ENCODE measurements at regions not wholly inside any gene's neighbourhood (a gene's known extent, or its start where the extent isn't known, plus 50 kb on each side); places are given as distances from the start of the nearest gene placed in this dataset.
A peak's percentile ranks its signal among the peaks of the same experiment; 100 is the strongest.

DNA sequence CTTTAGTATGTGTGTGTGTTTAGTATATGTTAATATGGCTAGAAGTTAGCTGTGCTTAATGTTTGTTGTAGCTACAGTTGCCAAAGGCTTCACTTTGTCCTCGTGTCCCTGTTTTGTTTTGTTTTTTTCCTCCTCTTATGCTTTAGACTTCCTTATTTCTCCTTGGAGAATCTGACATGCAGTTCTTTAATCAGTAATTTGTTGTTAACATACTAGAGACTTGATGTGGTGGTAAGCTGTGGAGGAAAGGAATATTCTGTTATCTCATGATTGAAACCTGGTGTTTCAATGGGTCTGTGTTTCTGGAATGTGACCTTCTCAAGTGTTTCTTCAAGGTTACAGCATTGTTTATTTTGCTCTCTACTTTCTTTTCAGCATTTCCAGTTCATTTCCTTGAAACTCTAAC, 515.6 kb upstream of the ST8SIA4 start:
- Histone ChIP-seq H3K36me3 (ENCODE audit: control insufficient read depth in 1 of 2, insufficient read depth in 2 of 2, low read length in 2 of 2) (no peaks in the 10 kb centered on the region), H3K27ac (ENCODE audit: low read depth, low read length) (no peak overlapping the region), H4K8ac (ENCODE audit: low read depth, low read length) (no peak overlapping the region), H4K12ac (ENCODE audit: low read depth, low read length) (no peak overlapping the region), H4K91ac (ENCODE audit: low read depth, low read length) (no peak overlapping the region), H3K4me3 (ENCODE audit: low read depth, low read length) (no peak overlapping the region), H3K9me3 (ENCODE audit: insufficient read depth, low read depth, low read length) (no peaks in the 10 kb centered on the region), H3K4me2 (ENCODE audit: low read length) (no peak overlapping the region), H2BK12ac (ENCODE audit: low read length) (no peak overlapping the region), H3K27me3 (ENCODE audit: insufficient read depth, low read length) (no peaks in the 10 kb centered on the region), H3K9ac (ENCODE audit: low read length) (no peak overlapping the region), H3K18ac (ENCODE audit: low read length) (no peak overlapping the region), H2BK5ac (ENCODE audit: low read depth, low read length, poor library complexity) (no peak overlapping the region), H3K79me1 (ENCODE audit: low read length) (no peaks in the 10 kb centered on the region), H3K79me2 (ENCODE audit: control insufficient read depth, insufficient read depth, low read length, poor library complexity) (no peaks in the 10 kb centered on the region), H2AFZ (ENCODE audit: insufficient read depth, low read length, poor library complexity) (no peak overlapping the region), H2AK5ac (ENCODE audit: low read length) (no peak overlapping the region), H3K23ac (ENCODE audit: low read length) (no peak overlapping the region), H3K14ac (ENCODE audit: low read length) (no peak overlapping the region), H3K4ac (ENCODE audit: low read depth, low read length) (no peak overlapping the region), H3K4me1 (ENCODE audit: control insufficient read depth in 1 of 2, insufficient read depth in 2 of 2, low read length in 2 of 2) (no peaks in the 10 kb centered on the region), H2BK120ac (ENCODE audit: insufficient read depth, low read length, poor library complexity) (no peak overlapping the region)
- no peak for DNase-seq
- WGBS (ENCODE audit: extremely low coverage, insufficient coverage, insufficient read length) = no CpG with 5 or more reads among the region's 1 CpG

DNA sequence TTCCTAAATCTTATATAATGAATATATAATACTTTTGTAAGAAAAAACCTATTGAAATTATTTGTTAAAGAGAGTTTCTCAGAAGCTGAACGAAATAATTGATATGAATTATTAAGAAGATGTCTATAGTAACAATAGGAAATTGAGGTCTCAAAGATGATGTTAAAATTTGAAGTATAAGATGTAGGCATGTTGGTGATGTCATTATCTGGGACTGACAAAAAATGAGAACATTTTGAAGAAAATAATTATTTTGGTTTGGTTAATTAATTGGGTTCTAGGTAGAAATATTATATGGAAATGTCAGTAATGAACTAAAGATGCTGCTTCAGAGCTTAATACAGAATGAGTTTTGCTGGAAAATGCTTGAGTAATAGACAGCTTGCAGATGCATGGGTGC, 501.4 kb upstream of the ST8SIA4 start:
- no peak overlapping the region for H3K18ac ChIP-seq (ENCODE audit: low read length)
- H3K9ac ChIP-seq (ENCODE audit: low read length) = no peak overlapping the region
- H2BK12ac ChIP-seq (ENCODE audit: low read length) = no peak overlapping the region
- no CpG with 5 or more reads among the region's 1 CpG for WGBS (ENCODE audit: extremely low coverage, insufficient coverage, insufficient read length)
- no peak overlapping the region for H4K8ac ChIP-seq (ENCODE audit: low read depth, low read length)
- H4K12ac ChIP-seq (ENCODE audit: low read depth, low read length) = no peak overlapping the region
- no peaks in the 10 kb centered on the region for H3K79me1 ChIP-seq (ENCODE audit: low read length)
- no peak overlapping the region for H2AFZ ChIP-seq (ENCODE audit: insufficient read depth, low read length, poor library complexity)
- H3K79me2 ChIP-seq (ENCODE audit: control insufficient read depth, insufficient read depth, low read length, poor library complexity) = no peaks in the 10 kb centered on the region
- H2AK5ac ChIP-seq (ENCODE audit: low read length) = no peak overlapping the region
- H2BK5ac ChIP-seq (ENCODE audit: low read depth, low read length, poor library complexity) = no peak overlapping the region
- no peaks in the 10 kb centered on the region for H3K4me1 ChIP-seq (ENCODE audit: control insufficient read depth in 1 of 2, insufficient read depth in 2 of 2, low read length in 2 of 2)
- no peaks in the 10 kb centered on the region for H3K36me3 ChIP-seq (ENCODE audit: control insufficient read depth in 1 of 2, insufficient read depth in 2 of 2, low read length in 2 of 2)
- no peak overlapping the region for H3K23ac ChIP-seq (ENCODE audit: low read length)
- no peak overlapping the region for H3K4ac ChIP-seq (ENCODE audit: low read depth, low read length)
- H3K27ac ChIP-seq (ENCODE audit: low read depth, low read length) = no peak overlapping the region
- no peak for DNase-seq
- H2BK120ac ChIP-seq (ENCODE audit: insufficient read depth, low read length, poor library complexity) = no peak overlapping the region
- H3K4me3 ChIP-seq (ENCODE audit: low read depth, low read length) = no peak overlapping the region
- no peaks in the 10 kb centered on the region for H3K27me3 ChIP-seq (ENCODE audit: insufficient read depth, low read length)
- H3K14ac ChIP-seq (ENCODE audit: low read length) = no peak overlapping the region
- H3K4me2 ChIP-seq (ENCODE audit: low read length) = no peak overlapping the region
- no peak overlapping the region for H4K91ac ChIP-seq (ENCODE audit: low read depth, low read length)
- no peaks in the 10 kb centered on the region for H3K9me3 ChIP-seq (ENCODE audit: insufficient read depth, low read depth, low read length)

DNA sequence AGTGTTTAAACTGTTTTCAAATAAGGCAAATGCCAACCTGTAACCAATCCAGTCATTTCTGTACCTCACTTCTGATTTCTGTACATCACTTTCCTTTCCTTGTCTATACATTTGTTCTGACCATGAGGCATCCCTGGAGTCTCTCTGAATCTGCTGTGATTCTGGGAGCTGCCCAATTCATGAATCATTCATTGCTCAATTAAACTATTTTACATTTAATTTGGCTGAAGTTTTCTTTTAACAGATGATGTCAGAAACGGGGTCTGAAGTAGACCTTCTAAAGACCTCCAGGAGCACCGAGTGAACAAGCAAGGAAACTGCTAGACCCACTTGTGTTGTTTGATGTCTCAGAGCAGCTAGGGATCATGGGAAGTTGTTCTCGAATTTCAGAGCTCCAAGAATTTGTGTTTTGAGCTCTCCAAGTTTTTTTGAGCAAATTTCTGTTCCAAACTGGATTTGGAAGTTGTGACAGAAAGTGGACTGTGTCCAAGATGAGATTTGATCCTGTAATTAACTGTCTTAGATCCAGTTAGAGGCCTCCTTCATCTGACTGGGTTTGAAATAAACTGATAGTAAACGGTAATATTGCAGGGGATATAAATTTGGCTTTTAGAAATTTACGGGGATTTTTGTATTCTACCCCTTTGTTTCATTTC, 490.8 kb upstream of the ST8SIA4 start:
- no peaks in the 10 kb centered on the region for H3K79me1 ChIP-seq (ENCODE audit: low read length)
- H3K4ac ChIP-seq (ENCODE audit: low read depth, low read length) = no peak overlapping the region
- DNase-seq = no peak
- H3K9me3 ChIP-seq (ENCODE audit: insufficient read depth, low read depth, low read length) = no peaks in the 10 kb centered on the region
- H2AFZ ChIP-seq (ENCODE audit: insufficient read depth, low read length, poor library complexity) = no peak overlapping the region
- H2BK120ac ChIP-seq (ENCODE audit: insufficient read depth, low read length, poor library complexity) = no peak overlapping the region
- H4K12ac ChIP-seq (ENCODE audit: low read depth, low read length) = no peak overlapping the region
- no peak overlapping the region for H3K9ac ChIP-seq (ENCODE audit: low read length)
- WGBS (ENCODE audit: extremely low coverage, insufficient coverage, insufficient read length) = no CpG with 5 or more reads among the region's 5 CpGs
- no peak overlapping the region for H3K27ac ChIP-seq (ENCODE audit: low read depth, low read length)
- no peaks in the 10 kb centered on the region for H3K27me3 ChIP-seq (ENCODE audit: insufficient read depth, low read length)
- H3K18ac ChIP-seq (ENCODE audit: low read length) = no peak overlapping the region
- no peak overlapping the region for H3K4me3 ChIP-seq (ENCODE audit: low read depth, low read length)
- no peak overlapping the region for H3K14ac ChIP-seq (ENCODE audit: low read length)
- H3K23ac ChIP-seq (ENCODE audit: low read length) = no peak overlapping the region
- no peaks in the 10 kb centered on the region for H3K79me2 ChIP-seq (ENCODE audit: control insufficient read depth, insufficient read depth, low read length, poor library complexity)
- H2BK12ac ChIP-seq (ENCODE audit: low read length) = no peak overlapping the region
- H2AK5ac ChIP-seq (ENCODE audit: low read length) = no peak overlapping the region
- no peak overlapping the region for H4K91ac ChIP-seq (ENCODE audit: low read depth, low read length)
- no peak overlapping the region for H2BK5ac ChIP-seq (ENCODE audit: low read depth, low read length, poor library complexity)
- no peaks in the 10 kb centered on the region for H3K36me3 ChIP-seq (ENCODE audit: control insufficient read depth in 1 of 2, insufficient read depth in 2 of 2, low read length in 2 of 2)
- no peaks in the 10 kb centered on the region for H3K4me1 ChIP-seq (ENCODE audit: control insufficient read depth in 1 of 2, insufficient read depth in 2 of 2, low read length in 2 of 2)
- H3K4me2 ChIP-seq (ENCODE audit: low read length) = no peak overlapping the region
- no peak overlapping the region for H4K8ac ChIP-seq (ENCODE audit: low read depth, low read length)

DNA sequence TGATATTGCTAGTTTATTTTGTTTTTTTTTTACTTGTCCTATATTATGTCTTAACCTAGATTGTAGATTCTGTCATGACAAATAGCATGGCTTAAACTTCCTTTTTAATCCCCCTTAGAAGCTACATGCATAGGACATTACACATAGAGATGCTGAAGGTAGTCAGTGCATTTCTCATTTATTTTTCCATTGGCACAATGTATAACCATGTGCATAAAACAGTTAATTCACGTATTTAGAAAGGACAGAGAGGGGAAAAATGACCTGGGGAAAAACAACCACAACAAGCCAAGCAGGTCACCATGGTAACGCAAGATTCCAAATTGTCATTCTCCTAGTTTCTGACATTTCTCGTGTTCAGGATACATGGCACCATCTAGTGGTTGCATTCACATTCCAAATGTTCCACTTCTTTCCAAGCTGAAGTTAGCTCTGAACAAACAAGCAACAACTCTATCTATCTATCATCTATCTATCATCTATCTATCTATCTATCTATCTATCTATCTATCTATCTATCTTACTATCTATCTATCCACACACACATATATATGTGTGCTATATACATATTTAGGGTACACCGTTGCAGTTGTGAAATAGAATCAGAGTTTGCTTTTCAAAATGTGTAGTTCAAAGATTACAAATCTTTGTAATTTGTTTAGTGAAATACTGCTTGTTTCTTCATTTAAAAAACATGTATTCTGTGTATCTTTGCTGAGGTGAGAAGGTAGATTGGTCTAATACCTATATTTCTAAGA, 487.2 kb upstream of the ST8SIA4 start:
- H3K4ac ChIP-seq (ENCODE audit: low read depth, low read length) = no peak overlapping the region
- no peak overlapping the region for H4K12ac ChIP-seq (ENCODE audit: low read depth, low read length)
- H2BK5ac ChIP-seq (ENCODE audit: low read depth, low read length, poor library complexity) = no peak overlapping the region
- H3K4me2 ChIP-seq (ENCODE audit: low read length) = no peak overlapping the region
- WGBS (ENCODE audit: extremely low coverage, insufficient coverage, insufficient read length) = no CpG with 5 or more reads among the region's 4 CpGs
- peak; percentile 47 to 92 for DNase-seq
- no peak overlapping the region for H3K14ac ChIP-seq (ENCODE audit: low read length)
- H2BK12ac ChIP-seq (ENCODE audit: low read length) = no peak overlapping the region
- H4K91ac ChIP-seq (ENCODE audit: low read depth, low read length) = no peak overlapping the region
- no peak overlapping the region for H3K27ac ChIP-seq (ENCODE audit: low read depth, low read length)
- no peak overlapping the region for H3K23ac ChIP-seq (ENCODE audit: low read length)
- no peak overlapping the region for H4K8ac ChIP-seq (ENCODE audit: low read depth, low read length)
- H3K9ac ChIP-seq (ENCODE audit: low read length) = no peak overlapping the region
- no peak overlapping the region for H2BK120ac ChIP-seq (ENCODE audit: insufficient read depth, low read length, poor library complexity)
- no peak overlapping the region for H2AK5ac ChIP-seq (ENCODE audit: low read length)
- no peak overlapping the region for H2AFZ ChIP-seq (ENCODE audit: insufficient read depth, low read length, poor library complexity)
- H3K18ac ChIP-seq (ENCODE audit: low read length) = no peak overlapping the region
- no peaks in the 10 kb centered on the region for H3K9me3 ChIP-seq (ENCODE audit: insufficient read depth, low read depth, low read length)
- no peaks in the 10 kb centered on the region for H3K36me3 ChIP-seq (ENCODE audit: control insufficient read depth in 1 of 2, insufficient read depth in 2 of 2, low read length in 2 of 2)
- no peaks in the 10 kb centered on the region for H3K79me1 ChIP-seq (ENCODE audit: low read length)
- no peak overlapping the region for H3K4me3 ChIP-seq (ENCODE audit: low read depth, low read length)
- no peaks in the 10 kb centered on the region for H3K4me1 ChIP-seq (ENCODE audit: control insufficient read depth in 1 of 2, insufficient read depth in 2 of 2, low read length in 2 of 2)
- H3K27me3 ChIP-seq (ENCODE audit: insufficient read depth, low read length) = no peaks in the 10 kb centered on the region
- H3K79me2 ChIP-seq (ENCODE audit: control insufficient read depth, insufficient read depth, low read length, poor library complexity) = no peaks in the 10 kb centered on the region

All from trophoblast cell (in vitro differentiated cells and primary cell).